GM18861 (cell line): ENCODE measurements at regions not wholly inside any gene's neighbourhood (a gene's known extent, or its start where the extent isn't known, plus 50 kb on each side); places are given as distances from the start of the nearest gene placed in this dataset.

Experiments used
- ATAC-seq: cut with Tn5 transposase; IDR thresholded peaks from one replicate; pipeline ENCODE4 v1.9.1; 2021; ENCODE audit not compliant: unreplicated experiment

DNA sequence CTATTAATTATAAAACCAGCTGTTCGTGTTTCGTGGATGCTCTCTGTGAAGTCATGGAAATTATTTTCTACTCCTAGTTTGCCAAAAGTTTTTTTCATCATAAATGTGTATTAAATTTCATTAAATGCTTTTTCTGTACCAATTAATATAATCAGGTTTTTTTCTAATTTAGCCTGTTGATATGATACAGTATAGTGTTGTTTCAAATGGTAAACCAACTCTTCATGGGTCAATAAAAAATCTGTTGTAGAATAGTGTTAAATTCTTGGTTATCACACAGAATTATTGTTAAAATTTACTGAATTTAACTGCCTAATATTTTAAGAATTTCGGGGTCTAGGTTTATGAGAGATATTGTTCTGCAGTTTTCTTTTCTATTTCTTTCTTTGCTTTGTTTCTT lies 505.9 kb upstream of the MANEA start:
- ATAC-seq, result no peak

DNA sequence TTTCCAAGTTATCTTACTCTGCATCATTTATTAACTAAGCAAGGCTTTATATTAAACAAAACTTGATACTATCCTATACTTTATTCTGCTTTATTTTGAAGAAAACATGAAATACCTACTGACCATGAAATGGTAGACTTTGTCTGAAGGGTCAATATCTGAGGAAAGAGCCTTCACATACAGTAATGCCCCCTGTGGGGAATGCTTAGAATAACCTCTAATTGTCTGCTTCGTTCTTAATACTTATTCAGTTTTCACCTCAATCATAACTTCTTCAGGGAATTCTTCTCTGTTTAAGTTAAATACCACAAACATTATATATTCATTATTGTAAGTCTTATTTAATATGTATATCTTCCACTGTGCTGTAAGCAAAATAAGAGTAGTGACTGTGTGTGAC lies 498.9 kb upstream of the MANEA start:
- no peak for ATAC-seq

- no peak for ATAC-seq
These were observed 496.1 kb upstream of the MANEA start for GRCh38 chr6:95081231-95081630.

GRCh38 chr6:95081949-95082348 lies 495.4 kb upstream of the MANEA start:
- ATAC-seq, result no peak

- no peak for ATAC-seq
These were observed 493.8 kb upstream of the MANEA start for GRCh38 chr6:95083506-95083905.

- ATAC-seq, result no peak
These were observed 492.5 kb upstream of the MANEA start for GRCh38 chr6:95084867-95085266.

- no peak for ATAC-seq
These were observed 489.8 kb upstream of the MANEA start for GRCh38 chr6:95087394-95088097.

DNA sequence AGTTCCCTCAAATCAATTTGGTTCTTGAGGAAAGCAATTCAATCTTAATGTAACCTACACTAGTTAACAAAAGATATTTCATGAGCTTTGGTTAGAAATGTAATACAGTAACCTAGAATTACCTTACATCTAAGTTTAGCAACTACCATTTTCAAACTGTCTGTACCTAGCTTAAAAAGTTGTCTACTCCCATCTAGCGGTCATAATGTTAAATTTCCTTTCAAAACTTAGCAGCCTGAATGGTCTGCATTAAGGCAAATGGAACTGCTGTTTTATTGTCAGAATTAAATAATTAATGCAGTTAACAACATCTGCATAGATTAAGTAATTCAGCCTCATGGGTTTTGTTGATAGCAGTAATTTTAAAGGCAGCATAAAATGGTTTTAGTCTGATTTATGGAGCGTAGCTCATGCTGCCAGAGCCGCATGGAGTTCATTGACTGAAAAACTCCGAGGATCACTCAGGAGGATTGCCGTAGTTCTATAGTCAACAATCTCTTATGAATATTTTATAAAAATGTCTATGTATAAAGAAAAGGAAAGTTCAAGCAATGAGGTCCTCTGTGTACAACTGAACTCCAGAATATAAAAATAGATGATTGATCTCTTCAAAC lies 485.4 kb upstream of the MANEA start:
- ATAC-seq, result peak; percentile 92

GRCh38 chr6:95093154-95093553 lies 484.2 kb upstream of the MANEA start:
- no peak for ATAC-seq

DNA sequence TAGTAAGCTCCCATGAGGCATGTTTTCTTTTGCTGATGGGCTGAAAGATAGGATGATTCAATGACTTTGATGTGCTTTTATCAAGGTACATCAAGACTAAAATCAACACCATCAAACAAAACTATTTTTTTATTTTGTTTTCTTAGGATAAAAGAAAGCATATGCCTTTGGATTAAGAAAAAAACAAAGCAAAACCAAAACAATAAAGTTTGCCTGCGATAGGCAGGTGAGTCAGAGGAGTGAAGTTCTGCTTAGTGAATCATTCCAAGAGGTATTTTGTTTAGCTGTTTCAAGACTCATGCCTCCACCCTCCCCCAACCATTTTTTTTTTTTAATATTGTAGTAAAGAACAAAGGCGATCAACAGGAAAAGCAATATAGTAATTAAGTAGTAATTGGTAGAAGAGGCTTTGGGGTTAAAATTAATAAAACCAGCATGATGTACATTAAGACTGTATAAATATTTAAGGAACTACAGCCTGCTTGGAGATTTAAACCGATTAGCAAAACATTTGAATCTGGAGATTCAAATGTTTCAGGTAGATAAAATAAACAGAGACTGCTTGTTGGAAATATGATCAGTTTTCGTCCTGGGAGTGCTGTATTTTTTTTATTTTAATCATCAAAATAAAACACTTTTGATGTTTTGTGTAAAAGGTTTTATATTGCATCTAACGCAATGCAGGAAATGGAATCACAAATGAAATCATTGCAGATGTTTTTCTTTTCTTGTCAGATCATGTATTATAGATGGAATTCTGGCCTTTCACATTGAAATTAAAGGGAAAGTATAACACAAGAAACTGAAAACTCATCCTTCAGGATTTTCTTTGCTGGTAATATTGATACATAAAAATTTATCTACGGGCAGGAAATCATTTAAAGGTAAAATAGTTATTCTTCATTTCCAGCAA lies 482.3 kb upstream of the MANEA start:
- no peak for ATAC-seq

DNA sequence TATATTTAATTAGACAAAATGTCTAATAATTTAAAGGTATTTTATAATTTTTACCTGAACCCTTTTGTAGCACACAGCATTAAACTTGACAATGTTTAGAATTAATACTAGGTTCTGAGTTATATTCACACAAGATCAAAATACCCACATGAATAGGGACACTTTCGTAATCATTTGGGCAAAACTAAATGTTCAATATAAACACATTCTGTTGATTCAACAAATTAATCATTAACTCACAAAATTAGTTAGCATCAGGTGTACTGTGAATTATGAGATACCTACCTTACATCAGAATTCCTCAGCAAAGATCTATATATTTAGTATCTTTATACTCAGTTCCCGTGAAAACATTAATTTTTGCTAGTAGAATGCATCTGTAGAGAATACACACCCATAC lies 481.5 kb upstream of the MANEA start:
- no peak for ATAC-seq

- ATAC-seq, result no peak
These were observed 477.9 kb upstream of the MANEA start for GRCh38 chr6:95099410-95099809.

DNA sequence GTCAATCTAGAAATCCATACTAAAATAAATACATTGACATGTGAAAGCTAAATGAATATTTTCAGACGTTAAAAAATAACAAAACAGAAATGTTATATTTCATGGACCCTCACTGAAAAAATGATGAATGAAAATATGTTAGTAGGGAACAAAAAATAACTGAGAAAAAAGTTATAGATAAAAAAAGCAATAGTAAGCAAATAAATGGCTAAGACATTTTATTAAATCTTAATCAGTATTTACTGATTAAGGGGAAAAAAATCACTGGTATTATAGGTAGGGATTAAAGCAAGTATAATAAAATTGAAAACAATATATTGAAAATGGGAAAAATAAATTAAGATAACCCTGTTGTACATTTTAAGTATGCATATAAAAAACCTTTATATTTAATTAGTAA lies 468.1 kb upstream of the MANEA start:
- no peak for ATAC-seq

DNA sequence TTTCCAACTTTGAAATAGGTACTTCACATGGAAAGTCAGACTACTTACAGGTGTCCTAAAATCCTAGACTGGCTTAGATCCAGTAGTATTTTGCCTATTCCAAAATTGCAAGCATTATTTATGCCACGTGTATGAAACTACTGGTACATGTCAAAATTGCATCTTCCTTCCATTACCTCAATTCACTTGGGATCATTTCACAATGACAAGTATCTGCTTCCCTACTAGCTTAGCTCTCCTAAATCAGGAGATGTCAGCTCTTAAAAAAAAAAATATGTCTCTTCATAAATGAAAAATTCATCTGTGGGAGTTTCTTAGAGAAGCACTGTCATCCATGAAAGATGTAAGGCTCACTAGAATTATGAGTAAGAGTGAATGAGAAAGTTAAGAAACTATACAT lies 466.6 kb upstream of the MANEA start:
- no peak for ATAC-seq

GRCh38 chr6:95117236-95117635 lies 460.1 kb upstream of the MANEA start:
- ATAC-seq, result no peak

GRCh38 chr6:95119927-95120326 lies 457.4 kb upstream of the MANEA start:
- ATAC-seq, result no peak

GRCh38 chr6:95120984-95121383 lies 456.4 kb upstream of the MANEA start:
- ATAC-seq, result no peak

- ATAC-seq, result no peak
These were observed 450.1 kb upstream of the MANEA start for GRCh38 chr6:95127261-95127660.

DNA sequence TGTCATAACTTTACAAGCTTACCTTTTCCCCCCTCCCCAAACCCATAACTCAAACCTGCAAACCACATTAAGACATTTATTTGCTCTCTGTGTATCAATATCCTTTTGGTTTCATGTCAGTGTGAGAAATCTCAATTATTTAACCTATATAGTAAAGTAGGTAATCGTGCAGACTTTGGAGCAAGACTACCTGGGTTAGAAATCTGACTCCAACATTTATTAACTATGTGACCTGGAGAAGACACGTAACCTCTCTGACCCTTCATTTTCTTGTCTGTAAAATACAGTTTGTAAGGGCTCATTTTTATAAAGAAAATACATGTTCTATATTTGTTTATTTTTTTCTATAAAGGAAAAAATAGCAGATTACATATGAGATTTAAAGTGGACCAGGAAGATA lies 448.9 kb upstream of the MANEA start:
- no peak for ATAC-seq

- no peak for ATAC-seq
These were observed 448.4 kb upstream of the MANEA start for GRCh38 chr6:95128947-95129346.

DNA sequence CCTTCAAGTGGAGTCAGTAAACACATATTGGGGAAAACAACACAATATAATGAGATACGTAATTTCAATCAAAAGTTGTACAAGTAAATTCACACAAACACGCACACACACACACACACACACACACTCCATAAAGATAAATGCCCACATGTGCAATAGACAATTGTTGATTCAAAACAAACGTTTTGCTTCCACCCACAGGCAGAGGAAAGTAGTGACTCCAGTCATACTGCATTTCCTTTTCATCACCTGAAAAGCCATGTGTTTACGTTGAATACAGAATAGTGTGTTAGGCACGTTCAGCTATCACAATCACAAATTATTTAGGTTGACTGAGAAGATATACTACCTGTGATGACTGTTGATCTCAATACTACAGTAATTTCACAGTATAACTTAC lies 443.8 kb upstream of the MANEA start:
- no peak for ATAC-seq

- ATAC-seq, result no peak
These were observed 442.2 kb upstream of the MANEA start for GRCh38 chr6:95135182-95135581.
